ENCODE measurements at regions not wholly inside any gene's neighbourhood (a gene's known extent, or its start where the extent isn't known, plus 50 kb on each side); places are given as distances from the start of the nearest gene placed in this dataset.

GRCh38 chr2:71839826-71840225 is 307.8 kb downstream of the CYP26B1 start:
- no peaks in the 10 kb centered on the region for H3K9me2 ChIP-seq (replicated peaks; ENCODE audit: insufficient read depth, low read length)
- H3K36me3 ChIP-seq (ENCODE audit: low read length): no peaks in the 10 kb centered on the region
- no peaks in the 10 kb centered on the region for H3K9me3 ChIP-seq (ENCODE audit: insufficient read depth, low read length)
- no peak for TF ChIP-seq EZH2phosphoT487 (conservative IDR thresholded peaks at IDR 0.05; ENCODE audit: low read length)
- TF ChIP-seq, protein P1, sequence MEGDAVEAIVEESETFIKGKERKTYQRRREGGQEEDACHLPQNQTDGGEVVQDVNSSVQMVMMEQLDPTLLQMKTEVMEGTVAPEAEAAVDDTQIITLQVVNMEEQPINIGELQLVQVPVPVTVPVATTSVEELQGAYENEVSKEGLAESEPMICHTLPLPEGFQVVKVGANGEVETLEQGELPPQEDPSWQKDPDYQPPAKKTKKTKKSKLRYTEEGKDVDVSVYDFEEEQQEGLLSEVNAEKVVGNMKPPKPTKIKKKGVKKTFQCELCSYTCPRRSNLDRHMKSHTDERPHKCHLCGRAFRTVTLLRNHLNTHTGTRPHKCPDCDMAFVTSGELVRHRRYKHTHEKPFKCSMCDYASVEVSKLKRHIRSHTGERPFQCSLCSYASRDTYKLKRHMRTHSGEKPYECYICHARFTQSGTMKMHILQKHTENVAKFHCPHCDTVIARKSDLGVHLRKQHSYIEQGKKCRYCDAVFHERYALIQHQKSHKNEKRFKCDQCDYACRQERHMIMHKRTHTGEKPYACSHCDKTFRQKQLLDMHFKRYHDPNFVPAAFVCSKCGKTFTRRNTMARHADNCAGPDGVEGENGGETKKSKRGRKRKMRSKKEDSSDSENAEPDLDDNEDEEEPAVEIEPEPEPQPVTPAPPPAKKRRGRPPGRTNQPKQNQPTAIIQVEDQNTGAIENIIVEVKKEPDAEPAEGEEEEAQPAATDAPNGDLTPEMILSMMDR (IDR thresholded peaks at IDR 0.05; ENCODE audit: insufficient read depth, low read length, poor library complexity, severe bottlenecking): no peak
- no peaks in the 10 kb centered on the region for H4K20me1 ChIP-seq (ENCODE audit: low read depth, low read length)
- no peak overlapping the region for H3K4me2 ChIP-seq (ENCODE audit: low read depth, low read length, poor library complexity, severe bottlenecking)
- H3K27ac ChIP-seq (ENCODE audit: low read depth, low read length): no peak overlapping the region
- H3K27me3 ChIP-seq (ENCODE audit: low read length): no peaks in the 10 kb centered on the region
- H3K4me3 ChIP-seq (ENCODE audit: insufficient read depth, low read length, poor library complexity, severe bottlenecking): no peak overlapping the region
- H3K79me2 ChIP-seq (ENCODE audit: insufficient read depth, low read length): no peaks in the 10 kb centered on the region
- no peak overlapping the region for H2AFZ ChIP-seq (ENCODE audit: low read depth, low read length, severe bottlenecking)
- no peaks in the 10 kb centered on the region for H3F3A ChIP-seq (ENCODE audit: insufficient read depth)
- H3K9ac ChIP-seq (ENCODE audit: low read length): no peak overlapping the region

DNA sequence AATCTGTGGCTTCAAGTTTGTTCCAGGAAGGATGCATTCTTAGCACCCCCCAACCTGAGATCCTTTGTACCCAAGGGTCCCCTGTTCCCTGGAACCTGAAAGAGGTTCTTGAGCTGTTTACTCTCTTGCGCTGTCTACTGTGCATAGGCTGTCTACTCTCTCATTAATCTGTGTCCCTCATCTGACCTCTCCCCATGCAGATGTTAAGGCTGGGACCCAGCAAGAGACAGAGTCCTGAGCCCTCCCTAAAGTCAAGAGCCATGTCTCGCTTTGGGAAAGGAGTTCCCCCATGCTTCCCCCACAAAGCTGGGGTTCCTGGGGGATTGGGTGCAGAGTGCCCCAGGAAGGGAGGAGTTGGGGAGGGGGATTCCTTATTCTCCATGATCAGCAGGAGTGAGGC is 312.9 kb downstream of the CYP26B1 start:
- Histone ChIP-seq H3K4me2 (ENCODE audit: low read depth, low read length, poor library complexity, severe bottlenecking) (no peak overlapping the region), H3K27ac (ENCODE audit: low read depth, low read length) (no peak overlapping the region), H3K9ac (ENCODE audit: low read length) (no peak overlapping the region), H3K27me3 (ENCODE audit: low read length) (no peaks in the 10 kb centered on the region), H4K20me1 (ENCODE audit: low read depth, low read length) (no peaks in the 10 kb centered on the region), H2AFZ (ENCODE audit: low read depth, low read length, severe bottlenecking) (no peak overlapping the region), H3F3A (ENCODE audit: insufficient read depth) (no peaks in the 10 kb centered on the region), H3K9me2 (replicated peaks; ENCODE audit: insufficient read depth, low read length) (no peaks in the 10 kb centered on the region), H3K79me2 (ENCODE audit: insufficient read depth, low read length) (no peaks in the 10 kb centered on the region), H3K4me3 (ENCODE audit: insufficient read depth, low read length, poor library complexity, severe bottlenecking) (no peak overlapping the region), H3K36me3 (ENCODE audit: low read length) (no peaks in the 10 kb centered on the region), H3K9me3 (ENCODE audit: insufficient read depth, low read length) (no peaks in the 10 kb centered on the region)
- no peak for TF ChIP-seq EZH2phosphoT487 (conservative IDR thresholded peaks at IDR 0.05; ENCODE audit: low read length)

DNA sequence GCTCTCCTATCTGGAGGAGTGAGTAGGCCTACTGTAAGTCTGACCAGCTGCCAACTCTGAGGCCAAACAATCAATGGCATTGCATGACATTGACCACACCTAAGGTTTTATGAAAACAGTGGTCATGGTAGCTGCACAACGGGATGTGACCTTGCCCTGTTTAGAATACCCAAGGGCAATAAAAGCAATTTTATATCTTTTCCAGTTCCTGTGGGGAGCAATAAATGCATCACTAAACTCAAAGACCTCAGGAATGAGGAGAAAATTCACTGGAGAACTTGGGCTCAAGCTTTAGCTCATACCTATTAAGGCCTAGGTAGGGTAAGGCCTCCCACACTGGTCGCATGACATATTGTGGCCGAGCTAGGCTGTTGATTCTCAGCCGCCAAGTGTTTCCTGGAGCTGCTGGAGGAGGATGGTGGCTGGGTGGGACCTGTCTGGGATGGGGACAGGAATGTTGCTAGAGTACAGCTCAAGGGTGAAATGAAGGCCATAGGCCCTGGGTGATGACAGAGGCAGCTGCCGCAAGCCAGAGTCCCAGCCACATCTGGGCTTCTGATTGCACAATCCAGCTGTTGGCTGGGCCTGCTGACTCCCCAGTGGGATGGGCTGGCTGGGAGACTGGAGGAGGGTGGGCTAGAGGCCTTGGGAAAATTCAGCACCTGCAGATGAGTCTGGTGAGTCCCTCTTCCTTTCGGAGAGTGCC is 313.7 kb downstream of the CYP26B1 start:
- Histone ChIP-seq H4K20me1 (ENCODE audit: low read depth, low read length) (no peaks in the 10 kb centered on the region), H3K9ac (ENCODE audit: low read length) (no peak overlapping the region), H3K4me3 (ENCODE audit: insufficient read depth, low read length, poor library complexity, severe bottlenecking) (no peak overlapping the region), H2AFZ (ENCODE audit: low read depth, low read length, severe bottlenecking) (no peak overlapping the region), H3K36me3 (ENCODE audit: low read length) (no peaks in the 10 kb centered on the region), H3K9me2 (replicated peaks; ENCODE audit: insufficient read depth, low read length) (no peaks in the 10 kb centered on the region), H3K27ac (ENCODE audit: low read depth, low read length) (no peak overlapping the region), H3K79me2 (ENCODE audit: insufficient read depth, low read length) (no peaks in the 10 kb centered on the region), H3F3A (ENCODE audit: insufficient read depth) (no peaks in the 10 kb centered on the region), H3K4me2 (ENCODE audit: low read depth, low read length, poor library complexity, severe bottlenecking) (no peak overlapping the region), H3K9me3 (ENCODE audit: insufficient read depth, low read length) (no peaks in the 10 kb centered on the region), H3K27me3 (ENCODE audit: low read length) (no peaks in the 10 kb centered on the region)
- TF ChIP-seq, protein P1 (IDR thresholded peaks at IDR 0.05; ENCODE audit: insufficient read depth, low read length, poor library complexity, severe bottlenecking): no peak
- TF ChIP-seq EZH2phosphoT487 (conservative IDR thresholded peaks at IDR 0.05; ENCODE audit: low read length): no peak

DNA sequence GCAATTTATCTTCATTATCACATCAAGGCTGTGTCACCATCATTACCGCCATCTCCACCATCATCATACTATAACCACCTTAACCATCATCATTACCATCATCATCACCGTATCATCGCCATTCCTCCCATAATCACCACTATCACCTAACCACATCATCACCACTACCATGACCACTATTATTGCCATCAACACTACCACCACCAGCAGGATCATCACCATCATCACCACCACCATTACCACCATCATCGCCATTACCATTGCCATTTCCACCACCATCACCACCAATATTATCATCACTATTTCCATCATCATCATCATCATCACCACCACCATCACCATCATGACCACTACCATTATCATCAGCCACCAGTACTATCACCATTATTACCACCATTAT is 314.4 kb downstream of the CYP26B1 start:
- H3F3A ChIP-seq (ENCODE audit: insufficient read depth): no peaks in the 10 kb centered on the region
- H2AFZ ChIP-seq (ENCODE audit: low read depth, low read length, severe bottlenecking): no peak overlapping the region
- H3K36me3 ChIP-seq (ENCODE audit: low read length): no peaks in the 10 kb centered on the region
- no peaks in the 10 kb centered on the region for H3K79me2 ChIP-seq (ENCODE audit: insufficient read depth, low read length)
- H3K27me3 ChIP-seq (ENCODE audit: low read length): no peaks in the 10 kb centered on the region
- H4K20me1 ChIP-seq (ENCODE audit: low read depth, low read length): no peaks in the 10 kb centered on the region
- H3K4me2 ChIP-seq (ENCODE audit: low read depth, low read length, poor library complexity, severe bottlenecking): no peak overlapping the region
- H3K4me3 ChIP-seq (ENCODE audit: insufficient read depth, low read length, poor library complexity, severe bottlenecking): no peak overlapping the region
- H3K9me2 ChIP-seq (replicated peaks; ENCODE audit: insufficient read depth, low read length): no peaks in the 10 kb centered on the region
- H3K27ac ChIP-seq (ENCODE audit: low read depth, low read length): no peak overlapping the region
- H3K9me3 ChIP-seq (ENCODE audit: insufficient read depth, low read length): no peaks in the 10 kb centered on the region
- TF ChIP-seq, protein P1 (IDR thresholded peaks at IDR 0.05; ENCODE audit: insufficient read depth, low read length, poor library complexity, severe bottlenecking): no peak
- TF ChIP-seq EZH2phosphoT487 (conservative IDR thresholded peaks at IDR 0.05; ENCODE audit: low read length): no peak
- H3K9ac ChIP-seq (ENCODE audit: low read length): no peak overlapping the region
